ENCODE measurements at regions not wholly inside any gene's neighbourhood (a gene's known extent, or its start where the extent isn't known, plus 50 kb on each side); places are given as distances from the start of the nearest gene placed in this dataset.

- Histone ChIP-seq H4K20me1 (replicated peaks in 1 of 2; ENCODE audit: control insufficient read depth in 1 of 2, insufficient read depth in 2 of 2, low read length in 2 of 2) (no peaks in the 10 kb centered on the region), H3K23ac (ENCODE audit: insufficient read length) (no peak overlapping the region), H2BK5ac (ENCODE audit: low read depth, low read length) (no peak overlapping the region), H3K14ac (ENCODE audit: insufficient read length) (no peak overlapping the region), H3K4me3 (ENCODE audit: extremely low read depth in 1 of 4, insufficient read depth in 2 of 4, low read depth in 3 of 4, low read length in 4 of 4) (no peak overlapping the region), H3K4me2 (ENCODE audit: insufficient read depth in 1 of 2, low read depth in 2 of 2, low read length in 2 of 2) (no peak overlapping the region), H3K27ac (ENCODE audit: low read depth, low read length) (no peak overlapping the region), H2AFZ (ENCODE audit: low read length) (no peak overlapping the region), H3K79me2 (ENCODE audit: control insufficient read depth in 1 of 2, insufficient read depth in 2 of 2, low read length in 2 of 2) (no peaks in the 10 kb centered on the region), H4K91ac (replicated peaks; ENCODE audit: insufficient read length, low read length) (no peak overlapping the region), H3K4ac (replicated peaks; ENCODE audit: insufficient read length, low read depth, low read length) (no peak overlapping the region), H3K9ac (replicated peaks in 1 of 4; ENCODE audit: extremely low read depth in 1 of 4, low read depth in 3 of 4, low read length in 3 of 4) (no peak overlapping the region), H3K4me1 (replicated peaks in 1 of 4; ENCODE audit: control insufficient read depth in 3 of 4, insufficient read depth in 4 of 4, low read length in 3 of 4) (no peaks in the 10 kb centered on the region), H3K56ac (replicated peaks; ENCODE audit: insufficient read length, low read depth, low read length) (no peak overlapping the region), H4K5ac (ENCODE audit: insufficient read length, low read depth, low read length) (no peak overlapping the region), H3K79me1 (ENCODE audit: low read depth, low read length) (no peaks in the 10 kb centered on the region), H3K23me2 (ENCODE audit: low read depth, low read length) (no peaks in the 10 kb centered on the region), H2BK120ac (replicated peaks; ENCODE audit: low read depth, low read length) (no peak overlapping the region), H2BK12ac (ENCODE audit: low read depth, low read length) (no peak overlapping the region), H4K8ac (ENCODE audit: extremely low read depth, insufficient read depth, low read length) (no peak overlapping the region), H3K18ac (ENCODE audit: extremely low read depth, low read length) (no peak overlapping the region), H2AK5ac (ENCODE audit: low read depth, low read length) (no peak overlapping the region), H2BK15ac (ENCODE audit: low read length) (no peak overlapping the region), H3K36me3 (ENCODE audit: control insufficient read depth in 2 of 4, insufficient read depth in 4 of 4, low read length in 3 of 4) (no peaks in the 10 kb centered on the region), H3K9me3 (ENCODE audit: insufficient read depth in 2 of 2, low read depth in 1 of 2, low read length in 1 of 2) (0 out of 4 replicates have a peak, but pooled peaks cover 0 to 3% of the 10 kb centered on the region in 2 experiments), H2BK20ac (ENCODE audit: low read length) (no peak overlapping the region), H3K27me3 (replicated peaks in 1 of 4; ENCODE audit: control insufficient read depth in 3 of 4, extremely low read depth in 1 of 4, insufficient read depth in 3 of 4, low read length in 3 of 4) (no peaks in the 10 kb centered on the region)
- TF ChIP-seq GABPA (IDR thresholded peaks at IDR 0.05; ENCODE audit: borderline replicate concordance, insufficient read depth, low read length) (no peak), SP2 (IDR thresholded peaks at IDR 0.05; ENCODE audit: low read length) (no peak), HDAC2 (IDR thresholded peaks at IDR 0.05; ENCODE audit: borderline replicate concordance in 1 of 2, low read depth in 2 of 2, low read length in 2 of 2) (no peak), GTF2F1 (IDR thresholded peaks at IDR 0.05; ENCODE audit: borderline replicate concordance, low read depth, low read length) (no peak), SP1 (IDR thresholded peaks at IDR 0.05; ENCODE audit: low read depth, low read length) (no peak), NANOG (IDR thresholded peaks at IDR 0.05; ENCODE audit: insufficient read depth, low read depth, low read length, poor library complexity, severe bottlenecking) (no peak), CTBP2 (IDR thresholded peaks at IDR 0.05; ENCODE audit: borderline replicate concordance, insufficient read depth, insufficient read length, low read length) (no peak), SRF (IDR thresholded peaks at IDR 0.05; ENCODE audit: low read depth, low read length) (no peak), EGR1 (IDR thresholded peaks at IDR 0.05; ENCODE audit: borderline replicate concordance, low read depth, low read length) (no peak), ATF2 (IDR thresholded peaks at IDR 0.05; ENCODE audit: low read length) (no peak), JUND (IDR thresholded peaks at IDR 0.05; ENCODE audit: low read length) (no peak), FOSL1 (IDR thresholded peaks at IDR 0.05; ENCODE audit: insufficient read depth, low read depth, low read length) (no peak), RNF2 (IDR thresholded peaks at IDR 0.05; ENCODE audit: borderline replicate concordance, low read depth, low read length, missing control alignments, poor library complexity, severe bottlenecking) (no peak), CREB1 (IDR thresholded peaks at IDR 0.05) (no peak)
- CTCF ChIA-PET (ENCODE audit: partially characterized antibody), result interaction anchor here (1.0 to 1.3 kb wide), 2 partner anchors 11 to 89 kb away, joined by 3 read pairs; no protein-coding TSS in a partner anchor
- FAIRE-seq (no peak), DNase-seq (ENCODE audit: low read depth in 1 of 2, low spot score in 2 of 2) (no peak)
- POLR2A ChIA-PET (ENCODE audit: partially characterized antibody), result no interaction called here
These were observed 579.1 kb downstream of the TMTC2 start for GRCh38 chr12:83265808-83266207.

All from H1 (cell line).